ENCODE measurements at regions not wholly inside any gene's neighbourhood (a gene's known extent, or its start where the extent isn't known, plus 50 kb on each side); places are given as distances from the start of the nearest gene placed in this dataset.

- no peak for DNase-seq
These were observed 477.7 kb downstream of the BTBD3 start for GRCh38 chr20:12395353-12395752.

- no peak for DNase-seq
These were observed 478.1 kb downstream of the BTBD3 start for GRCh38 chr20:12395760-12396159.

GRCh38 chr20:12399110-12399836 lies 481.6 kb downstream of the BTBD3 start:
- DNase-seq = no peak

GRCh38 chr20:12404941-12405340 lies 487.2 kb downstream of the BTBD3 start:
- no peak for DNase-seq

GRCh38 chr20:12406978-12407377 lies 489.3 kb downstream of the BTBD3 start:
- no peak for DNase-seq

GRCh38 chr20:12409501-12409900 lies 491.8 kb downstream of the BTBD3 start:
- no peak for DNase-seq

- DNase-seq = no peak
These were observed 493.1 kb downstream of the BTBD3 start for GRCh38 chr20:12410783-12411182.

- no peak for DNase-seq
These were observed 493.7 kb downstream of the BTBD3 start for GRCh38 chr20:12411246-12411940.

GRCh38 chr20:12413116-12413515 lies 495.4 kb downstream of the BTBD3 start:
- DNase-seq = no peak

GRCh38 chr20:12414446-12415274 lies 497.0 kb downstream of the BTBD3 start:
- no peak for DNase-seq

- no peak for DNase-seq
These were observed 498.6 kb downstream of the BTBD3 start for GRCh38 chr20:12416281-12416680.

- no peak for DNase-seq
These were observed 516.0 kb downstream of the BTBD3 start for GRCh38 chr20:12433724-12434123.

- no peak for DNase-seq
These were observed 517.0 kb downstream of the BTBD3 start for GRCh38 chr20:12434672-12435071.

- no peak for DNase-seq
These were observed 517.6 kb downstream of the BTBD3 start for GRCh38 chr20:12435268-12435667.

GRCh38 chr20:12453711-12454110 lies 536.0 kb downstream of the BTBD3 start:
- DNase-seq = no peak

- DNase-seq = no peak
These were observed 537.5 kb downstream of the BTBD3 start for GRCh38 chr20:12455148-12455547.

GRCh38 chr20:12458241-12458640 lies 540.5 kb downstream of the BTBD3 start:
- DNase-seq = no peak

- DNase-seq = no peak
These were observed 544.7 kb upstream of the SPTLC3 start for GRCh38 chr20:12464036-12464435.

- no peak for DNase-seq
These were observed 541.9 kb upstream of the SPTLC3 start for GRCh38 chr20:12466915-12467314.

GRCh38 chr20:12467758-12468157 lies 541.0 kb upstream of the SPTLC3 start:
- no peak for DNase-seq

- no peak for DNase-seq
These were observed 526.1 kb upstream of the SPTLC3 start for GRCh38 chr20:12482661-12483060.

GRCh38 chr20:12502443-12502842 lies 506.3 kb upstream of the SPTLC3 start:
- DNase-seq = no peak

GRCh38 chr20:12504779-12505178 lies 504.0 kb upstream of the SPTLC3 start:
- DNase-seq = no peak

GRCh38 chr20:12511499-12511898 lies 497.3 kb upstream of the SPTLC3 start:
- DNase-seq = no peak
